Calu3 (cell line): ENCODE measurements at regions not wholly inside any gene's neighbourhood (a gene's known extent, or its start where the extent isn't known, plus 50 kb on each side); places are given as distances from the start of the nearest gene placed in this dataset.

Source experiments
- BruUV-seq: library from RNA; stranded (reverse); fragments of 400-500 nt; replicated peaks from 2 replicates; lab custom pipeline; 2021; lab: Mats Ljungman, UMichigan
- CTCF ChIA-PET: fragments of 300-600 bp; sonication (Branson Sonifier 250); formaldehyde crosslinking; loops from one replicate; lab custom pipeline; 2022; ENCODE audit warnings: antibody characterized with exemption; lab: Charles Lee
- DNase-seq: peaks from one replicate; pipeline ENCODE4 v3.0.0; 2022
- H3K27ac Mint-ChIP-seq: one replicate; pipeline ENCODE4 v1.8.0; 2022; ENCODE audit warnings: mixed read lengths; ENCODE audit not compliant: unreplicated experiment
- H3K27me3 Mint-ChIP-seq: one replicate; pipeline ENCODE4 v1.8.0; 2022; ENCODE audit warnings: mixed read lengths; ENCODE audit not compliant: unreplicated experiment
- H3K36me3 Mint-ChIP-seq: one replicate; pipeline ENCODE4 v1.8.0; 2022; ENCODE audit warnings: mild to moderate bottlenecking, moderate library complexity, mixed read lengths; ENCODE audit not compliant: insufficient read depth, unreplicated experiment
- H3K4me1 Mint-ChIP-seq: one replicate; pipeline ENCODE4 v1.8.0; 2022; ENCODE audit warnings: mild to moderate bottlenecking, low read depth, mixed read lengths; ENCODE audit not compliant: unreplicated experiment
- H3K4me3 Mint-ChIP-seq: one replicate; pipeline ENCODE4 v1.8.0; 2022; ENCODE audit warnings: mild to moderate bottlenecking, low read depth, moderate library complexity, mixed read lengths; ENCODE audit not compliant: unreplicated experiment
- H3K9me3 Mint-ChIP-seq: one replicate; pipeline ENCODE4 v1.8.0; 2022; ENCODE audit warnings: low read depth, mixed read lengths; ENCODE audit not compliant: unreplicated experiment
- CTCF ChIP-seq: fragments of 200-600 bp; IDR thresholded peaks from one replicate; pipeline ENCODE4 v1.8.0; 2022; ENCODE audit warnings: antibody characterized with exemption; ENCODE audit not compliant: unreplicated experiment
- intact Hi-C: fragments of 100-400 bp; cut with micrococcal nuclease; formaldehyde crosslinking; loops from one replicate; pipeline ENCODE4 v1.10.0; 2022; ENCODE audit not compliant: unreplicated experiment

- CTCF ChIA-PET, result no interaction called here
- Mint-ChIP-seq H3K4me3 (no peak overlapping the region), H3K27ac (no peak overlapping the region), H3K9me3 (no peaks in the 10 kb centered on the region), H3K36me3 (no peaks in the 10 kb centered on the region), H3K4me1 (no peaks in the 10 kb centered on the region), H3K27me3 (no peaks in the 10 kb centered on the region)
- TF ChIP-seq CTCF, result no peak
- no peak for DNase-seq
- no TSS peak for BruUV-seq
- intact Hi-C loops, result no loop called here
Measured at GRCh38 chr17:52827526-52827925, 669.0 kb upstream of the CA10 start.

GRCh38 chr17:52824542-52824941, 666.0 kb upstream of the CA10 start:
- CTCF ChIA-PET, result no interaction called here
- intact Hi-C loops, result no loop called here
- H3K36me3 Mint-ChIP-seq, result no peaks in the 10 kb centered on the region
- no peak overlapping the region for H3K4me3 Mint-ChIP-seq
- H3K9me3 Mint-ChIP-seq, result peaks cover 3% of the 10 kb centered on the region
- no peak for DNase-seq
- BruUV-seq, result no TSS peak
- no peak overlapping the region for H3K27ac Mint-ChIP-seq
- H3K4me1 Mint-ChIP-seq, result no peaks in the 10 kb centered on the region
- TF ChIP-seq CTCF, result no peak
- H3K27me3 Mint-ChIP-seq, result no peaks in the 10 kb centered on the region

GRCh38 chr17:52823155-52823554, 664.6 kb upstream of the CA10 start:
- CTCF ChIA-PET, result no interaction called here
- Mint-ChIP-seq H3K36me3 (no peaks in the 10 kb centered on the region), H3K27ac (no peak overlapping the region), H3K4me3 (no peak overlapping the region), H3K4me1 (no peaks in the 10 kb centered on the region), H3K9me3 (peaks cover 3% of the 10 kb centered on the region), H3K27me3 (no peaks in the 10 kb centered on the region)
- intact Hi-C loops, result no loop called here
- DNase-seq, result no peak
- BruUV-seq, result no TSS peak
- no peak for TF ChIP-seq CTCF

GRCh38 chr17:52790359-52790955, 631.9 kb upstream of the CA10 start:
- H3K9me3 Mint-ChIP-seq, result peaks cover 4% of the 10 kb centered on the region
- no peak for DNase-seq
- H3K4me3 Mint-ChIP-seq, result no peak overlapping the region
- no peaks in the 10 kb centered on the region for H3K36me3 Mint-ChIP-seq
- H3K27ac Mint-ChIP-seq, result no peak overlapping the region
- BruUV-seq, result no TSS peak
- intact Hi-C loops, result no loop called here
- TF ChIP-seq CTCF, result no peak
- no peaks in the 10 kb centered on the region for H3K27me3 Mint-ChIP-seq
- H3K4me1 Mint-ChIP-seq, result no peaks in the 10 kb centered on the region
- CTCF ChIA-PET, result no interaction called here
